Left ventricle myocardium superior (tissue), 1 donor: ENCODE measurements at regions not wholly inside any gene's neighbourhood (a gene's known extent, or its start where the extent isn't known, plus 50 kb on each side); places are given as distances from the start of the nearest gene placed in this dataset.

ENCODE experiments used
- ATAC-seq: fragments of 200-7000 bp; cut with Tn5 transposase; one replicate; pipeline ENCODE4 v1.9.1; 2020; ENCODE audit warnings: mild to moderate bottlenecking, moderate library complexity
- DNase-seq: peaks from one replicate; pipeline ENCODE4 v3.0.0-alpha.2; 2020
- intact Hi-C: fragments of 100-400 bp; cut with micrococcal nuclease; formaldehyde crosslinking; loops from one replicate; pipeline ENCODE4 v1.11.0; 2022
- donor health status: DM: no; HTN: yes; CAD: no; lungs with severe emphysema.

DNA sequence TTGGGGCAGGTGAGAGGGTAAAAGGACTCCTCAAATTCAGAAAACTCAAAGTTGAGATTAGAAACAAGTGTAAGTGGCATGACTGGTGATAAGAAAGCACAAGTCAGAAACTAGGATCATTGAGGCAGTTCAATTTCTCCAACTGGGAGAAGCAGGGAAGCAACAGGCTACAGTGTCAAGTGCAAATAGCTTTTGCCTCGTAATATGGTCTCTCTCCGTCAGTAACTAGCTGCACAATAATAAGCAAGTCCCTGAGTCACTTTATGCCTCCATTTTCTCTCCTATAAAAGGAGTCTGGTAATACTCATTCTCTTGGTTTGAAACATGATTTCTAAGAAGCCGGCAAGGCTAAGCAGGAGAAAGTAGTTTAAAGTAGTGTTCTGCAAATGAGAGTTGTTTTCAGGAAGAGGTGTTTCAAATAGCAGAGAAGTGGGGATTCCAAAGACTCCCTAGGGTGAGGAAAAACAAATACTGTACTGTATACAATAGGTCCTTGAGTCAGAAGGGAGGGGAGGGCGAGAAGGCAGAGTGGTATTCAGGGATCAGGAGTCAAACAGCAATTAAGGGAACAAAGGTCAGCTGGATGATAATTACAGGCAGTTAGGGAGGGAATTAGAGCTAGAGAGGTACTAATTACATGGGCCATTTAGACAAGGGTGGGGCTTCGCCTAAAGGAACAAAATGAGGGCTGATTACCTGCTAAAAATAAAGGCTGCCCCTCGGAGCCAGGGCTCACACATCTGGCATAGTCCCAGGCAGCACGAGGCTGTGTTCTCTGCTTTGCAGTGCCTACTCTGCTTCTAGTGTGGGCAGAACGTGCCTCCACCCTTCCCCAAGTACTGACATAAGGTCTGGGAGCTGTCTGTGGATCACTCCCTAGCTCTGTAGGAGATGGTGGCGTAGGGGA is 96.0 kb upstream of the BDNF start:
- intact Hi-C loops = no loop called here
- ATAC-seq (peak; percentile 90), DNase-seq (peak; percentile 37)

- intact Hi-C loops = no loop called here
- DNase-seq (no peak), ATAC-seq (no peak)
These were observed 86.6 kb upstream of the BDNF start for GRCh38 chr11:27786864-27787263.

GRCh38 chr11:27786331-27786730 is 86.1 kb upstream of the BDNF start:
- intact Hi-C loops = no loop called here
- no peak for ATAC-seq
- no peak for DNase-seq

- DNase-seq (no peak), ATAC-seq (no peak)
- intact Hi-C loops = no loop called here
These were observed 83.6 kb upstream of the BDNF start for GRCh38 chr11:27783701-27784355.

DNA sequence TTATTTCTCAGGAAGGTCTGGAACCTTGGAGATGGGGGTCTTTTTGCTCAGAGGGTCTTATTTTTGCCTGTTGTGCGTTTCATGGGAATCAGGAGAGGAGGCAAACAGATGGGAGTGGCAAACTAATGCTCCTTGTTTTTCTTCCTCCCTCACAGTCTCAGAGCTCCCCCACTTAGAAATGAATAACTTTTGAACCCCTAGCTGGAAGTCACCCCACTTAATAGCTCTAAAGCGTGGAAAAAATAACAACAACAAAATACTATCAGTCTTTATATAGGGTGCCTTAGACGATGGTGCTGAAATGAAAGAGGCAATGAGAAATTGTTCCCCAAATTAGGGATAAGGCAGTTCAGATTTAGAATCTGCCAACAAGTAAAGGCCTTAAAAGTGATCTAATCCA is 76.8 kb upstream of the BDNF start:
- DNase-seq (no peak), ATAC-seq (no peak)
- intact Hi-C loops = no loop called here

- intact Hi-C loops = no loop called here
- ATAC-seq = no peak
- DNase-seq = no peak
These were observed 73.6 kb upstream of the BDNF start for GRCh38 chr11:27773884-27774283.

- no peak for DNase-seq
- no peak for ATAC-seq
- intact Hi-C loops = no loop called here
These were observed 71.3 kb upstream of the BDNF start for GRCh38 chr11:27771516-27771915.

DNA sequence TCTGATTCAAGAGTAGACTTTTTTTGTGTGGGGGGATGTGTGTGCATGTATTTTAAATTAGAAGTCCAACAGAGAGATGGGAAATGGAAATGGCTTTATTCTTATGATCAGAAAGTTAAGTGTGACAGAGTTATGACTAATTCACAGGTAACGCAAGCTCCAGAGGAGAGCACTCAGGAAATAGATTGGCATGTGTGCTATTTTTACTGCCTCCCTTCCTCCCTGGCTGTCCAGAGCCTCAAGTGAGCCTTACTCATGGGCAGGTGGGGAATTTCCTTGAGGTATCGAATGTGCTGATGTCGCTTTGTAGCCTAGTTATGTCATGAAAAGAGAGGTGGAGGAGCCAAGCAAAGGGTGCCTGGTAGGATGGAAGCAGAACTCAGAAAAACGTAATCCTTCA is 70.3 kb upstream of the BDNF start:
- ATAC-seq (no peak), DNase-seq (no peak)
- intact Hi-C loops = no loop called here

GRCh38 chr11:27763736-27764135 is 63.5 kb upstream of the BDNF start:
- no peak for ATAC-seq
- intact Hi-C loops = no loop called here
- DNase-seq = no peak

DNA sequence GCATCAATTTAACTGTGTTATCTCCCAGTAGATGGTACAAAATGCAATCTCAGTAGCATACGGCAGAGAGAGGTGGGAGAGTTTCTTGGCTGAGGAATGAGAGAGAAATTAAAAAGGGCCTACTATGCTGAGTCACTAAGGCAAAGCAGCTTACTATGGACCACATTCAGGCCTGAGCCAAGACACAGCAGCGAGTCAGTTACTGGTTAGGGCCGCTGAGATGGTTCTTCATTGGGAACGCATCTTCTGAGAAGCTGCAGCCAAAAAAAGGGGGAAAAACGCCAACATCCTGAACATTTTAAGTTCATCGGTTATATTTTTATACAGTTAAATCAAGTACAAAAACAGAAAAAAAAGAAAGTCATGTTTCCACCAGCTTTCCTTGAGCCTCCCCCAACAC is 61.1 kb upstream of the BDNF start:
- intact Hi-C loops = no loop called here
- DNase-seq = no peak
- no peak for ATAC-seq

- intact Hi-C loops = no loop called here
- DNase-seq = no peak
- no peak for ATAC-seq
These were observed 57.7 kb upstream of the BDNF start for GRCh38 chr11:27757953-27758352.

DNA sequence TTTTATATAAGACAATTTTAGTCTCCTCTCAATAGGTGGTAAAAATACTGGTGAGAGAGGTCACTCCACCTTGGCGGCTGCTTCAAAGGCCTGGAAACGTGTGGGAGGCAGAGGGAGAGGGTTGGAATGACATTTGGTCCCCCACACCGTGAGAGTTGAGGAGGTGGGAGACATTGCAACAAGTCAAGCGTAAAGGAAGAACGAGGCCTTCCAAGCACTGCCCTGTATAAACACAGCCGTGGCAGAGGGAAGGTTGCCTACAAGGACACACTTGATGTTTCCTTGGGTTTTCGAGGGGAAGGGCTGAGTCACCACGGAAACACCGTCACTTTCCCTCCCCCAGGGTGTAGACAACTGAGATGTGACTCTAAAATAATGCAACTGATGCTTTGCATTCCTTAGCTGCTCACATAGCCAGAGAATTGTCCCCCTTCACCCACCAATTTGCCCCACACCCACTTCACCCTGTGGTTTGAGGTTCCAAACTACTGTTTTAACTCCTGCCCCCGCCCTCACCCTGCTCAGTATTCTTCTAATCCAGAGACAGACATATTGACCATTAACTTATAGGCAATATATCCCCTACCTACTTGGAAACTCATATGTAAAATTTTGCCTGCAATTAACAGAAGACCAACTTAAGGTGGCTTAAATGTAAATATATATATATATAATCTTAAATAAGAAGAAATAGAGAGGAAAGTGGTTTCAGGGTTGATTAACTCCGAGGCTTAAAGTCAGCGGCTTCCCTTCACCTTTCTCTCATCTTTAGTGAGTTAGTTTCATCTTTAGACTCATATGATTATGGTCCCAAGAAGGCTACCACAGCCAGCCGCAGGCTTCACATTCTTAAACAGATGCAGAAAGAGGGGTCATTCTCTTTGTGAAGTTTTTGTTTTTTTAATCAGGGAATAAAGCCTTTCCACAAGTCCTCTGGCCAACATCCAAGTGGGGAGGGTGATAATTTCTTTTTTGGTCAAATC is 54.1 kb upstream of the BDNF start:
- no peak for ATAC-seq
- DNase-seq = no peak
- intact Hi-C loops = no loop called here
